Prostate gland (tissue), 2 donors: ENCODE measurements at regions not wholly inside any gene's neighbourhood (a gene's known extent, or its start where the extent isn't known, plus 50 kb on each side); places are given as distances from the start of the nearest gene placed in this dataset.

Experiments
- DNase-seq: peaks from one replicate; pipeline ENCODE4 v3.0.0-alpha.2; 2019; ENCODE audit warnings: low spot score
- H3K27ac ChIP-seq, 2 donors: fragments of 200-600 bp; sonication (generic); 2 replicates each; pipeline ENCODE4 v1.5.1; 2017 to 2019
- H3K27me3 ChIP-seq: fragments of 200-600 bp; sonication (generic); replicated peaks from 2 replicates; pipeline ENCODE4 v1.5.1; 2019; ENCODE audit not compliant: insufficient read depth
- H3K36me3 ChIP-seq, 2 donors: fragments of 200-600 bp; sonication (generic); 1 replicate in 1 of 2; 2 replicates in 1 of 2; pipeline versions ENCODE4 v1.5.1 to v1.8.1; 2017 to 2019
- H3K4me1 ChIP-seq: fragments of 200-600 bp; sonication (generic); replicated peaks from 2 replicates; pipeline ENCODE4 v1.5.1; 2019
- H3K4me3 ChIP-seq, 2 donors: fragments of 200-600 bp; sonication (generic); 2 replicates each; pipeline ENCODE4 v1.5.1; 2017 to 2019
- H3K9me3 ChIP-seq: fragments of 200-600 bp; sonication (generic); 2 replicates; pipeline ENCODE4 v1.5.1; 2017
- POLR2A ChIP-seq: fragments of 450-650 bp; IDR thresholded peaks from one replicate; pipeline ENCODE4 v1.6.1; 2016; ENCODE audit warnings: antibody characterized with exemption, mild to moderate bottlenecking
- POLR2AphosphoS5 ChIP-seq: sonication (generic); formaldehyde crosslinking; IDR thresholded peaks from one replicate; pipeline ENCODE4 v1.6.1; 2017; ENCODE audit warnings: antibody characterized with exemption
- WGBS: methylation state at CpG from one replicate; pipeline ENCODE4 v1.1.5; 2018; 5-methylcytosine and 5-hydroxymethylcytosine counted together
- intact Hi-C: fragments of 100-400 bp; cut with DNase I; formaldehyde crosslinking; loops from one replicate; pipeline ENCODE4 v1.14.2; 2022
- TF ChIP-seq, protein P1 (sequence below), 4 experiments: fragments of 200-600 bp in 2 of 4; fragments of 450-650 bp in 2 of 4; sonication (generic) in 2 of 4; IDR thresholded peaks; 1 replicate in 3 of 4; 2 replicates in 1 of 4; pipeline ENCODE4 v1.5.1; 2016 to 2019; ENCODE audit warnings: antibody characterized with exemption in 4 of 4, mild to moderate bottlenecking in 2 of 4, moderate library complexity in 2 of 4

DNA sequence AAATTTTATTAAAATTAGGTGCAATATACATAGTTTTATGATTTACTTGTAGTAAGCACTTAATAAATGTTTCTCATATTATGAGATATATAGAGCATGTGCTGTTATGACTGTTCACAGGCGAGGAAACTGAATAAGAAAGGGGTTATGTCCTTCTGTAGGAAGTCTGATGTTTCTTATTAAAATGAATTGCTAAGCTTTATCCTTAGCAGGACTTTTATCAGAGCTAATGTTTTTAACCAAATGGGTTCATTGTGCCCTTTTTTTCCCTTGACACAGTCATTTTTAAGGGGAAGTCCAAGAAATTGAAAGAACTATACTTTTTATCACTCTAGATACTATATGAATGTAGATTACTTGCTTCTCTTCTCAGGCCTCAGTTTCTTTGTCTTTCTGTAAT lies 285.2 kb downstream of the PTPRC start:
- no peaks in the 10 kb centered on the region for H3K36me3 ChIP-seq
- no peaks in the 10 kb centered on the region for H3K4me1 ChIP-seq
- TF ChIP-seq, protein P1, sequence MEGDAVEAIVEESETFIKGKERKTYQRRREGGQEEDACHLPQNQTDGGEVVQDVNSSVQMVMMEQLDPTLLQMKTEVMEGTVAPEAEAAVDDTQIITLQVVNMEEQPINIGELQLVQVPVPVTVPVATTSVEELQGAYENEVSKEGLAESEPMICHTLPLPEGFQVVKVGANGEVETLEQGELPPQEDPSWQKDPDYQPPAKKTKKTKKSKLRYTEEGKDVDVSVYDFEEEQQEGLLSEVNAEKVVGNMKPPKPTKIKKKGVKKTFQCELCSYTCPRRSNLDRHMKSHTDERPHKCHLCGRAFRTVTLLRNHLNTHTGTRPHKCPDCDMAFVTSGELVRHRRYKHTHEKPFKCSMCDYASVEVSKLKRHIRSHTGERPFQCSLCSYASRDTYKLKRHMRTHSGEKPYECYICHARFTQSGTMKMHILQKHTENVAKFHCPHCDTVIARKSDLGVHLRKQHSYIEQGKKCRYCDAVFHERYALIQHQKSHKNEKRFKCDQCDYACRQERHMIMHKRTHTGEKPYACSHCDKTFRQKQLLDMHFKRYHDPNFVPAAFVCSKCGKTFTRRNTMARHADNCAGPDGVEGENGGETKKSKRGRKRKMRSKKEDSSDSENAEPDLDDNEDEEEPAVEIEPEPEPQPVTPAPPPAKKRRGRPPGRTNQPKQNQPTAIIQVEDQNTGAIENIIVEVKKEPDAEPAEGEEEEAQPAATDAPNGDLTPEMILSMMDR (IDR thresholded peaks at IDR 0.05), result no peak
- TF ChIP-seq POLR2AphosphoS5 (no peak), POLR2A (no peak)
- H3K27me3 ChIP-seq, result no peaks in the 10 kb centered on the region
- H3K9me3 ChIP-seq, result no peaks in the 10 kb centered on the region
- intact Hi-C loops, result no loop called here
- no peak overlapping the region for H3K4me3 ChIP-seq
- H3K27ac ChIP-seq, result no peak overlapping the region
- DNase-seq, result no peak
- 94% methylated on average over 1 of the region's 1 CpG for WGBS

- no peak for DNase-seq
- Histone ChIP-seq H3K27ac (no peak overlapping the region), H3K4me1 (no peaks in the 10 kb centered on the region), H3K36me3 (no peaks in the 10 kb centered on the region), H3K27me3 (no peaks in the 10 kb centered on the region), H3K4me3 (no peak overlapping the region), H3K9me3 (no peaks in the 10 kb centered on the region)
- intact Hi-C loops, result no loop called here
- TF ChIP-seq POLR2A (no peak), POLR2AphosphoS5 (no peak)
- TF ChIP-seq, protein P1 (IDR thresholded peaks at IDR 0.05), result no peak
Observed at GRCh38 chr1:198925567-198925966, 286.7 kb downstream of the PTPRC start.

GRCh38 chr1:198927129-198927528 lies 288.3 kb downstream of the PTPRC start:
- WGBS, result 93% methylated on average over 3 of the region's 3 CpGs

GRCh38 chr1:198929111-198929604 lies 290.3 kb downstream of the PTPRC start:
- Histone ChIP-seq H3K4me1 (no peaks in the 10 kb centered on the region), H3K36me3 (no peaks in the 10 kb centered on the region), H3K4me3 (no peak overlapping the region), H3K27me3 (no peaks in the 10 kb centered on the region), H3K27ac (no peak overlapping the region), H3K9me3 (no peaks in the 10 kb centered on the region)
- intact Hi-C loops, result no loop called here
- TF ChIP-seq, protein P1 (IDR thresholded peaks at IDR 0.05), result no peak
- TF ChIP-seq POLR2AphosphoS5 (no peak), POLR2A (no peak)
- 73% methylated on average over 4 of the region's 4 CpGs for WGBS
- DNase-seq, result no peak

More at GRCh38 chr1:198927129-198927528, 288.3 kb downstream of the PTPRC start:
- Histone ChIP-seq H3K4me3 (no peak overlapping the region), H3K27ac (no peak overlapping the region), H3K27me3 (no peaks in the 10 kb centered on the region), H3K9me3 (no peaks in the 10 kb centered on the region), H3K36me3 (no peaks in the 10 kb centered on the region), H3K4me1 (no peaks in the 10 kb centered on the region)
- no peak for TF ChIP-seq POLR2AphosphoS5
- TF ChIP-seq, protein P1 (IDR thresholded peaks at IDR 0.05), result no peak
- TF ChIP-seq POLR2A, result no peak
- no peak for DNase-seq
- intact Hi-C loops, result no loop called here

DNA sequence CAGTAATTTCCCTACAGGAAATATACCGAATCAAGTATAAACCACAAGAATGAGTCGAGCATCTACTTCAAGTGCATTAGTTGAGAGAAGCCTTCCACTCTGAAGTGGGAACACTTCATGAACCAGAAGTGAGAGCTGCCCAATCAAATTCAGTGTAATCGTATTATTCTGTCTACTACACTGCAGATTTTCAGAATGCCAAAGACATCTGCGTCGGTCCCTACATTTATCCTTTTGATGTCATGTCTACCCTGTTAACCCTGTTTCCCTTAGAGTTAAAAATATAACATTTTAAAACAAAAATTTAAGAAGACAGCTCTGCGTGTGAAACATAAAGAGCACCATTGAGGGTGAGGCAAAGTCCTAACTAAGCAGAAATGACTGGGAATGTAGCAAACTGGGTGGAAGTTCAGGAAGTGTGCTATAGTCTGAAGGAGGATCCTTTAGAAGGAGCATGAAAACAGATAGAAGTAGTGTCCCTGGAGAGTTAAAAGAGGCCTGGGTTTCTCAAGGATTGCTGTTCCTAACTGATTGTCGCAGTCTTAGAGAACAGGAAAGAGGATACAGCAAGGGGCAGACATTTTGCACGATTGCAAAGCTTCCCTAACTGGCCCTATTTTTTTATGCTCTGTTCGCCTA lies 291.2 kb downstream of the PTPRC start:
- no peaks in the 10 kb centered on the region for H3K4me1 ChIP-seq
- H3K27ac ChIP-seq, result no peak overlapping the region
- DNase-seq, result no peak
- no peak for TF ChIP-seq POLR2A
- no peak for TF ChIP-seq POLR2AphosphoS5
- TF ChIP-seq, protein P1 (IDR thresholded peaks at IDR 0.05), result no peak
- no peaks in the 10 kb centered on the region for H3K36me3 ChIP-seq
- no peak overlapping the region for H3K4me3 ChIP-seq
- intact Hi-C loops, result no loop called here
- WGBS, result 76% methylated on average over 9 of the region's 9 CpGs
- H3K9me3 ChIP-seq, result no peaks in the 10 kb centered on the region
- no peaks in the 10 kb centered on the region for H3K27me3 ChIP-seq
